Activated T-helper 17 cell treated with anti-CD3 and anti-CD28 coated beads, Interleukin-2, amount 50 U/mL, for 72 hours (primary cell): ENCODE measurements at regions not wholly inside any gene's neighbourhood (a gene's known extent, or its start where the extent isn't known, plus 50 kb on each side); places are given as distances from the start of the nearest gene placed in this dataset.

ENCODE experiments used
- ATAC-seq: fragments of 150-1000 bp; cut with Tn5 transposase; replicated peaks from 2 replicates; pipeline ENCODE4 v1.10.0; 2021; ENCODE audit warnings: mild to moderate bottlenecking, moderate library complexity
- H3K27ac Mint-ChIP-seq: one replicate; pipeline ENCODE4 v1.8.0; 2022; ENCODE audit warnings: mixed read lengths
- H3K27me3 Mint-ChIP-seq: one replicate; pipeline ENCODE4 v1.8.0; 2022; ENCODE audit warnings: mixed read lengths
- H3K36me3 Mint-ChIP-seq: one replicate; pipeline ENCODE4 v1.8.0; 2022; ENCODE audit warnings: low read depth, mild to moderate bottlenecking, mixed read lengths
- H3K4me1 Mint-ChIP-seq: one replicate; pipeline ENCODE4 v1.8.0; 2022; ENCODE audit warnings: mixed read lengths
- H3K4me3 Mint-ChIP-seq: one replicate; pipeline ENCODE4 v1.8.0; 2022; ENCODE audit warnings: mild to moderate bottlenecking, mixed read lengths
- H3K9me3 Mint-ChIP-seq: one replicate; pipeline ENCODE4 v1.8.0; 2022; ENCODE audit warnings: mixed read lengths

GRCh38 chr9:93864032-93864431, 91.1 kb downstream of the BARX1 start:
- Mint-ChIP-seq H3K4me3 (no peak overlapping the region), H3K36me3 (no peaks in the 10 kb centered on the region), H3K27me3 (peaks cover 42% of the 10 kb centered on the region), H3K4me1 (no peaks in the 10 kb centered on the region), H3K9me3 (no peaks in the 10 kb centered on the region), H3K27ac (no peak overlapping the region)
- ATAC-seq, result no peak

GRCh38 chr9:93862877-93863545, 92.1 kb downstream of the BARX1 start:
- H3K27ac Mint-ChIP-seq, result no peak overlapping the region
- no peaks in the 10 kb centered on the region for H3K36me3 Mint-ChIP-seq
- no peak for ATAC-seq
- H3K4me1 Mint-ChIP-seq, result no peaks in the 10 kb centered on the region
- peaks cover 48% of the 10 kb centered on the region for H3K27me3 Mint-ChIP-seq
- H3K9me3 Mint-ChIP-seq, result no peaks in the 10 kb centered on the region
- H3K4me3 Mint-ChIP-seq, result no peak overlapping the region

GRCh38 chr9:93861736-93862358, 93.3 kb downstream of the BARX1 start:
- ATAC-seq, result no peak
- H3K27ac Mint-ChIP-seq, result no peak overlapping the region
- H3K4me1 Mint-ChIP-seq, result no peaks in the 10 kb centered on the region
- no peak overlapping the region for H3K4me3 Mint-ChIP-seq
- H3K9me3 Mint-ChIP-seq, result no peaks in the 10 kb centered on the region
- peaks cover 52% of the 10 kb centered on the region for H3K27me3 Mint-ChIP-seq
- H3K36me3 Mint-ChIP-seq, result no peaks in the 10 kb centered on the region

- H3K4me1 Mint-ChIP-seq, result no peaks in the 10 kb centered on the region
- ATAC-seq, result no peak
- H3K27ac Mint-ChIP-seq, result no peak overlapping the region
- no peaks in the 10 kb centered on the region for H3K36me3 Mint-ChIP-seq
- H3K27me3 Mint-ChIP-seq, result peaks cover 60% of the 10 kb centered on the region
- no peaks in the 10 kb centered on the region for H3K9me3 Mint-ChIP-seq
- no peak overlapping the region for H3K4me3 Mint-ChIP-seq
These were observed 94.2 kb downstream of the BARX1 start for GRCh38 chr9:93860694-93861658.

GRCh38 chr9:93859431-93860215, 95.5 kb downstream of the BARX1 start:
- no peaks in the 10 kb centered on the region for H3K4me1 Mint-ChIP-seq
- no peak for ATAC-seq
- H3K27me3 Mint-ChIP-seq, result peaks cover 65% of the 10 kb centered on the region
- no peaks in the 10 kb centered on the region for H3K9me3 Mint-ChIP-seq
- H3K36me3 Mint-ChIP-seq, result no peaks in the 10 kb centered on the region
- no peak overlapping the region for H3K4me3 Mint-ChIP-seq
- H3K27ac Mint-ChIP-seq, result no peak overlapping the region

- Mint-ChIP-seq H3K4me3 (no peak overlapping the region), H3K4me1 (no peaks in the 10 kb centered on the region), H3K36me3 (no peaks in the 10 kb centered on the region), H3K9me3 (no peaks in the 10 kb centered on the region), H3K27ac (no peak overlapping the region), H3K27me3 (peaks cover 64% of the 10 kb centered on the region)
- ATAC-seq, result no peak
These were observed 97.6 kb downstream of the BARX1 start for GRCh38 chr9:93857528-93857927.

GRCh38 chr9:93852728-93853127, 102.4 kb downstream of the BARX1 start:
- no peak overlapping the region for H3K4me3 Mint-ChIP-seq
- no peaks in the 10 kb centered on the region for H3K36me3 Mint-ChIP-seq
- H3K4me1 Mint-ChIP-seq, result no peaks in the 10 kb centered on the region
- H3K27me3 Mint-ChIP-seq, result peaks cover 51% of the 10 kb centered on the region
- no peak for ATAC-seq
- no peaks in the 10 kb centered on the region for H3K9me3 Mint-ChIP-seq
- no peak overlapping the region for H3K27ac Mint-ChIP-seq

- no peaks in the 10 kb centered on the region for H3K4me1 Mint-ChIP-seq
- ATAC-seq, result no peak
- H3K36me3 Mint-ChIP-seq, result no peaks in the 10 kb centered on the region
- H3K27me3 Mint-ChIP-seq, result peaks cover 64% of the 10 kb centered on the region
- H3K27ac Mint-ChIP-seq, result no peak overlapping the region
- no peak overlapping the region for H3K4me3 Mint-ChIP-seq
- H3K9me3 Mint-ChIP-seq, result no peaks in the 10 kb centered on the region
These were observed 108.8 kb downstream of the BARX1 start for GRCh38 chr9:93846349-93846748.

GRCh38 chr9:93843396-93843795, 111.8 kb downstream of the BARX1 start:
- no peak for ATAC-seq
- no peaks in the 10 kb centered on the region for H3K36me3 Mint-ChIP-seq
- no peaks in the 10 kb centered on the region for H3K9me3 Mint-ChIP-seq
- H3K4me3 Mint-ChIP-seq, result no peak overlapping the region
- H3K27me3 Mint-ChIP-seq, result peaks cover 46% of the 10 kb centered on the region
- H3K4me1 Mint-ChIP-seq, result no peaks in the 10 kb centered on the region
- no peak overlapping the region for H3K27ac Mint-ChIP-seq

- no peaks in the 10 kb centered on the region for H3K36me3 Mint-ChIP-seq
- H3K9me3 Mint-ChIP-seq, result no peaks in the 10 kb centered on the region
- H3K27me3 Mint-ChIP-seq, result peaks cover 34% of the 10 kb centered on the region
- ATAC-seq, result no peak
- H3K4me1 Mint-ChIP-seq, result peaks cover 7% of the 10 kb centered on the region
- no peak overlapping the region for H3K27ac Mint-ChIP-seq
- no peak overlapping the region for H3K4me3 Mint-ChIP-seq
These were observed 124.5 kb downstream of the BARX1 start for GRCh38 chr9:93830606-93831005.

GRCh38 chr9:93830012-93830596, 125.1 kb downstream of the BARX1 start:
- Mint-ChIP-seq H3K36me3 (no peaks in the 10 kb centered on the region), H3K27ac (no peak overlapping the region)

GRCh38 chr9:93829271-93830011, 125.7 kb downstream of the BARX1 start:
- Mint-ChIP-seq H3K4me3 (no peak overlapping the region), H3K4me1 (peaks cover 7% of the 10 kb centered on the region), H3K27me3 (peaks cover 40% of the 10 kb centered on the region), H3K9me3 (no peaks in the 10 kb centered on the region), H3K36me3 (no peaks in the 10 kb centered on the region), H3K27ac (no peak overlapping the region)
- ATAC-seq, result no peak

More at GRCh38 chr9:93830012-93830596, 125.1 kb downstream of the BARX1 start:
- Mint-ChIP-seq H3K4me1 (peaks cover 7% of the 10 kb centered on the region), H3K4me3 (no peak overlapping the region), H3K9me3 (no peaks in the 10 kb centered on the region), H3K27me3 (peaks cover 37% of the 10 kb centered on the region)
- ATAC-seq, result no peak

GRCh38 chr9:93828331-93829097, 126.6 kb downstream of the BARX1 start:
- H3K4me3 Mint-ChIP-seq, result no peak overlapping the region
- no peak for ATAC-seq
- H3K9me3 Mint-ChIP-seq, result no peaks in the 10 kb centered on the region
- no peaks in the 10 kb centered on the region for H3K36me3 Mint-ChIP-seq
- H3K4me1 Mint-ChIP-seq, result peaks cover 7% of the 10 kb centered on the region
- peaks cover 40% of the 10 kb centered on the region for H3K27me3 Mint-ChIP-seq
- H3K27ac Mint-ChIP-seq, result no peak overlapping the region
